GM12864 (cell line): ENCODE measurements at regions not wholly inside any gene's neighbourhood (a gene's known extent, or its start where the extent isn't known, plus 50 kb on each side); places are given as distances from the start of the nearest gene placed in this dataset.

Experiments
- DNase-seq: peaks from one replicate; pipeline ENCODE4 v3.0.0-alpha.2; 2011; ENCODE audit warnings: low read depth
- H3K4me3 ChIP-seq: 2 replicates; pipeline ENCODE4 v1.5.1; 2011; ENCODE audit warnings: mild to moderate bottlenecking, low read depth, low read length, control low read depth
- TF ChIP-seq, protein P1 (sequence below): IDR thresholded peaks from 2 replicates; pipeline ENCODE4 v1.5.1; 2011; ENCODE audit warnings: low read depth, mild to moderate bottlenecking, moderate library complexity, low read length, control low read depth, inconsistent platforms; ENCODE audit errors: missing control alignments

DNA sequence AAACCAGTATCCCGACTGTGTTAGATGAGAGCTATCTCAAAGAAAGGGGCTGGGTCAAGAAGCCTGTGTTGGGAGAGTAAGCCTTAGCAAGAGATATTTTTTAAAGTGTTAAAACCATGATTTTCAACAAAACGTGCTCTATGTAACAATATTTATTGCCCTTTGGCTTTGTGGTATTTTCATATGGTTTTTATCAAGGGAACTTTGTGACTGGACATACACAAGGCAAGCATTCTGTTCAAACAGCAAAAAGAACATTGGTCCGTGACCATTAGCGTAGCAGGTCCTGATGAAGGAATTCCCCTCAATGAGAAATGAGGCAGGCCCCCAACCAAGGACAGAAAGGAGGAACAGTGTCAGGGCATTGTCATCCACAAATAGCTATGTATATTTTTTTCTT, 222.6 kb downstream of the MYLK4 start:
- no peak for DNase-seq
- TF ChIP-seq, protein P1, sequence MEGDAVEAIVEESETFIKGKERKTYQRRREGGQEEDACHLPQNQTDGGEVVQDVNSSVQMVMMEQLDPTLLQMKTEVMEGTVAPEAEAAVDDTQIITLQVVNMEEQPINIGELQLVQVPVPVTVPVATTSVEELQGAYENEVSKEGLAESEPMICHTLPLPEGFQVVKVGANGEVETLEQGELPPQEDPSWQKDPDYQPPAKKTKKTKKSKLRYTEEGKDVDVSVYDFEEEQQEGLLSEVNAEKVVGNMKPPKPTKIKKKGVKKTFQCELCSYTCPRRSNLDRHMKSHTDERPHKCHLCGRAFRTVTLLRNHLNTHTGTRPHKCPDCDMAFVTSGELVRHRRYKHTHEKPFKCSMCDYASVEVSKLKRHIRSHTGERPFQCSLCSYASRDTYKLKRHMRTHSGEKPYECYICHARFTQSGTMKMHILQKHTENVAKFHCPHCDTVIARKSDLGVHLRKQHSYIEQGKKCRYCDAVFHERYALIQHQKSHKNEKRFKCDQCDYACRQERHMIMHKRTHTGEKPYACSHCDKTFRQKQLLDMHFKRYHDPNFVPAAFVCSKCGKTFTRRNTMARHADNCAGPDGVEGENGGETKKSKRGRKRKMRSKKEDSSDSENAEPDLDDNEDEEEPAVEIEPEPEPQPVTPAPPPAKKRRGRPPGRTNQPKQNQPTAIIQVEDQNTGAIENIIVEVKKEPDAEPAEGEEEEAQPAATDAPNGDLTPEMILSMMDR: no peak
- no peak overlapping the region for H3K4me3 ChIP-seq

DNA sequence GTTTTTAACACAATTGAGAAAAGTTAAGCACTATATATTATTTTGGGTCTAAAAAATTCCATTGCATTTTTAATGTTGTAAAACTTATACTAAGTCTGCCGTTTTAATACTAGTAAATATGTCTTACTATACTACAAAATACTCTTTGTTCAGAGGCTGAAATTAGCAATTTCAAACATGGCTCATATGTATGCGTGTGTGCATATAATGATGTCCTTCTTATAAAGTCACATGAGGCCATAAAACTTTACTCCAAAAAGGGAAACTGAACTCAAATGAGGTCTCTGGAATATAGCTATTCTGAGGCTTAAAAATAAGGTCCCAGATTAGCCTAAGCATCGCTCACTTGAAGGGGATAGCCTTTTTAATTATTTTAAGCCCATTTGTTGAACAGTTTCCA, 224.0 kb downstream of the MYLK4 start:
- no peak for DNase-seq
- TF ChIP-seq, protein P1: no peak

DNA sequence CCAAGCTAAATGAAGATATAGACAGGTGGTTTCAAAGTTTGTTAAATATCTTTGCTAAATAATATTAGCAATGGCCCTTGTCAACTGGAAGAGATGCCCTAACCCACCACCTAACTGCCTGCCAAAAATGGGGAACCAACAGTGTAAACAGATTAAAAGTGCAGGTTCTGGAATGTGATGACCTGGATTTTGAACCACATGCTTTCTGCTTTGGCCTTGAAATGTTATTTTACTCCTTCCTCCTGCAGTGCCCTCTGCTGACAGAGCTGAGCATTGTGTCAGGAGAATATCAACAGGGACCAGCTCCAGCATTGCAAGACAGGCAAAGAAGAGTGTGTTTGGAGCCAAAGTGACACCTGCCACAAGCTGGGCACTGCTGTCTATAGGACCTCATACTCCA, 226.6 kb downstream of the MYLK4 start:
- TF ChIP-seq, protein P1: peak; percentile 45
- no peak overlapping the region for H3K4me3 ChIP-seq
- DNase-seq: no peak

More for the DNA sequence above, 224.0 kb downstream of the MYLK4 start:
- H3K4me3 ChIP-seq: no peak overlapping the region

DNA sequence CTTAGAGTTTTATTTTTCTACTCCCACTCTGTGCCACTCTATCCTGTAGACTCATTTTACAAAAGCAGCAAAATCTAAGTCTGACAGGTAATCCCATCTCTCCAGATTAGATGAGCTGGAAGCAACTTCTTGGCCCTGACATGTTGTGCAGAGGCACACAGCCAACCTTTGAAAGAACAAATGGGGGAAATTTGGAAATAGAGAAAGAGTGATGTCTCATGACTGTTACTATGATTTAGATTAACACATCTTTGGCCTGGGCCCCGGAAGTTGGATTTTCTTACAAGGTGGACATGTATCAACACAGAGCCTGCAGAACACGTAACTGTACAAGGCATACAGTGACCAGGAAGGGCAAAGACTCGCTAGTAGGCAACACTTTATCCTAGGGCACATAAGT, 227.7 kb downstream of the MYLK4 start:
- TF ChIP-seq, protein P1: no peak
- no peak for DNase-seq
- no peak overlapping the region for H3K4me3 ChIP-seq

DNA sequence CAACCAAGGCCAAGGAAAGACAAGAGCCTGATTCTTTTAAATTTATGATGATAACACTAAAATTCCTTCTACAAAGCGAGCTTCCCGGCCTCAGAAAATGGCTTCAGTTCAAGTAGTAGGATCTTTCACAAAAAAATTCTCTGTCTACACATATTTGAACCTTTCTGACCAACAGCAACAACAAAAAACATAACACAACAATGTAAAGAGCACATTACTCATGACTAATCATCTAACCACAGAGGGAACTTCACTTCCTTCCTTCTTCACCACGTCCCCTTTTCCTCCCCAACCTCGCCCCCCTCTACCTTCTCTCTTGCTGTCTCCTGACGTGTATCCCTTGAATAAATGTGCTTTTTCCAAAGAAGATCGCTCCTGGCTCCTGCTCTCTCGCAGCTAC, 228.2 kb downstream of the MYLK4 start:
- H3K4me3 ChIP-seq: no peak overlapping the region
- TF ChIP-seq, protein P1: no peak
- DNase-seq: no peak

DNA sequence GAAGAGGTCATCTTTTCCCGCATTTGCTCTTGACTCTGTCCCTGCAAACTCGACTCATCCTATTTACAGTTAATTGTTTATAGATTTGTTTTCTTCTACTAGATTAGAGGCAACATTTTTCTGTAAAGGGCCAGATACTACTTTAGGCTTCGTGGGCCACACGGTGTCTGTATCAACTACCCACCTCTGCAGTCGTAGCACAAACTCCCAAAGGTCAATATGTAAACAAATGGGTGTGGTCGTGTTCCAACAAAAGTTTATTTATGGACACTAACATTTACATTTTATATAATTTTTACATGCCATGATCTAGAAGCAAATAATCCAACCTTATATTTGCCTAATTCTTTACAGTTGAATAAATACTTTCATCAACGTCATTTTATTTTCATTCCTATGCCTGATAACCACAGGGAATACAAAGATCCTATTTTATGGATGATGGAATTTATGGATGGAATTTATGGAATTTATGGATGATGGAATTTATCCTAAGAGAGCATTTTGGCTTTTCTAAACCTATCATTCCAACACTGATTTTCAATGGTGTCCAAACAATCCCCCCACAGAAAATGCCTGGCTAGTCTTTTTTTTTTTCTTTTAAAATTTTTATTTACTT, 232.8 kb downstream of the MYLK4 start:
- DNase-seq: no peak

DNA sequence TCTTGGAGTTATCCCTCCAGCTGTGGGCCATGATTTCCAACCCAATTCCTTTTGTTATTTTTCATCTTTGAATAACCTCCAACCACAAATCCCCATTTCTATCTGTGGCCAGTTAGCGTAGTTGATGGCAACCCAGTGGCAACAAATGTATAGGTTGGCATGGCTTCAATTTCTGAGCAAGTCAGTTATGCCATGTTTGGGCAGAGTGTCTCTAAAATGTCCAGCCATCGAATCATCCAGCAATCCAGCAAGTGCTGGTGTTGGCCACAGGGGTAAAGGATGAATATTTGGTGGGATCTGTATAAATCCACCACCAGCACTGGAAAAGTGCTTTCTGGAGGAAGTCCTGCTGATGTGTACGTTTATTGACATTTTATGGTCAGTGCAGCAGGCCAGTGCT, 233.3 kb downstream of the MYLK4 start:
- H3K4me3 ChIP-seq: no peak overlapping the region
- TF ChIP-seq, protein P1: no peak
- DNase-seq: no peak

More for the DNA sequence above, 232.8 kb downstream of the MYLK4 start:
- H3K4me3 ChIP-seq: no peak overlapping the region
- TF ChIP-seq, protein P1: no peak
